GM18498 (cell line): ENCODE measurements at regions not wholly inside any gene's neighbourhood (a gene's known extent, or its start where the extent isn't known, plus 50 kb on each side); places are given as distances from the start of the nearest gene placed in this dataset.
"Not testable (repeated sequence)": the region's sequence is repeated elsewhere in the genome, so short reads cannot be mapped to it uniquely, and the experiment has no call there.

ENCODE experiments used
- ATAC-seq: cut with Tn5 transposase; IDR thresholded peaks from one replicate; pipeline ENCODE4 v1.9.1; 2021; ENCODE audit warnings: mild to moderate bottlenecking, moderate library complexity; ENCODE audit not compliant: unreplicated experiment

DNA sequence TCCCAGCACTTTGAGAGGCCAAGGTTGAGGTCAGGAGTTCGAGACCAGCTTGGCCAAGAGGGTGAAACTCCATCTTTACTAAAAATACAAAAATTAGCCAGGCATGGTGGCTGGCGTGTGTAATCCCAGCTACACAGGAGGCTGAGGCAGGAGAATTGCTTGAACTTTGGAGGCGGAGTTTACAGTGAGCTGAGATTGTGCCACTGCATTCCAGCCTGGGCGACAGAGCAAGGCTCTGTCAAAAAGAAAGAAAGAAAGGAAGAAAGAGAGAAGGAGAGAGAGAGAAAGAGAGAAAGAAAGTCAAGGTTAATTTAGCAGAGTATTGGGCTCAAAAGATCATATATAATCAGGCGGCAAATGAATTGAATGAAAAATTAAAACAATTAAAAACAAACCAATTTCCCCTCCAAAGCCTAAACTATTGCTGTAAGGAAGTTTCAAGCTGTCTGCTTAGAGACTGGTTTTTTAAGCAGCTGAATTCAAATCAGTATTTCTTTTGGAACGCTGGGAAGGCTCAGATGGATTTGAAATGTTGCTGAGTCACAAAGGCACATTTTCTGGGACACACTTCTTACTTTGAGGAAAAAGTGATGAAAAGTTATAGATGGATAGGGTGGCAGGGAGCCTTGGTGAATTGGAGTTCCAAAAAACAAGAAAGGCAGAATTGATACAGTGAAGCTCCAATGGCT is 81.3 kb upstream of the BHLHE40 start:
- ATAC-seq = no peak

DNA sequence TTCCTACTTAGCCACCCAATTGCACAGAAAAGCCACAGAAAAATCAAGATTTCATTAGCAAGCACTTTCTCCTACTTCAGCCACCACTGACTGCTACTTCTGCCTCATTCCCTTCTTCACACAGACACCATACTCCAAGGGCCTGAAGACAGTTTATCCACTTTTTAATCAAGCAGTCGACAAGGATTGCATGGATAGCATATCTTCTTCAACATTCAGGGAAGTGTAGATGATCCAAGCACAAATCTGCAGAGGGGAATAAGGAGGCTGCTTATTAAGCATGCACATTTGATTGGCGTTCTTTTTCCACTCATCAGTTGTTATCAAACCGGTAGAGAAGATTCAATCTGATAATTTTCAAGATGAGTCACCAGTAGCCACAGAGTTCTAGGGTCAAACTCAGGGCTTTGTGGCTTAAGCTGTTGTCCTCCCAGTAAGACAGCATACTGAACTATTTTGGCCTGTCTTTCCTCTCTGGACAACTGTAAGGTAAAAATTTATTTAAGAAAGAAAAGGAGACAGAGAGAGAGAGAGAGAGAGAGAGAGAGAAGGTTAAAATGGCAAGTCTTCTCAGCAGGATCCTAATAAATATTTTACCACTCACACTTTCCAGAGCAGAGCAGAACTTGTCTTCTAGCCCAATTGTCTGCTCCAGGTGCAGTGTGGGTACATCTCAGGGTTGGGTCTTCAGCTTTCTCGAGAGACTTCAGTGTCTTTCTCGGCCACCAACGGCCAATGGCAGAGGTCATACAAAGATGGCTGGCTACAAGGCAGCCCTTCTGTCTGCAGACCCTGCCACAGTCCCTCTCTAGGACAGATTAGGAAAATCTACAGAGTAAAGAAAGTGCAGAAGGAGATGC is 80.6 kb upstream of the BHLHE40 start:
- ATAC-seq = peak; percentile 98

DNA sequence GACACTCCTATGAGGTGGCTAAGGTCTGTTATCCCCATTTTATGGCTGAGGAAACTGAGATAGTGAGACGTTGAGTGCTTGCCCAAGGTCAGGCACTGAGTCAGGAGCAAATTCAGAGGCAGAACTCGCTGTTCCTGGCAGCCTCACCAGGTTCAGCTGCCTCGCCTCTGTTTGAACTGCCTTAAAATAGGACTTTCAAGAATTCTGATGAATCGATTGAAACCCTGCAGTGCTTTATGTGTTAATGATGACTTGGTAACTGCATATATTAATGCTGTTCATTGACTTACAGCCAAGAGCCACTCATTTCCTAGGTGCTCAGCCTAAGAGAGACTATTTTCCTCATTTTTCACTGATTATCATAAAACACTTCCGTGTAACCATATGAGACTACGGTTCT is 79.5 kb upstream of the BHLHE40 start:
- no peak for ATAC-seq

DNA sequence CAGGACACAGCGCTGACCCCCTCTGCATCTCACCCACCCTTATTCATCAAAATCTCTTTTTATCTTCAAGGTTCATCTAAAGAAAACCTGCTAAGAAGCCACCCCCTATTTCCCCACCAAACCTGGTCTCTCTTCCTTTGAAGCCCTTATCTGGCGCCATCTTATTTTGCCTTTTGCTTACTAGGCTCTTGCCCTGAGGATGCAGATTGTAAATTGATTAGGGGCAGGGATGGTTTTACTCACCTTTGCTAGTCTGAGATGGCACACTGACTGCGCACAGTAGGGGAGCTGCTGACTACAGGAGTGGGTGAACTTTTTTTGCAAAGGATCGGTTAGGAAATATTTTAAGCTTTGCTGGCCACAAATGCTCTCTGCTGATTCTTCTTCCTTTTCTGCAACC is 78.9 kb upstream of the BHLHE40 start:
- ATAC-seq = no peak

- no peak for ATAC-seq
These were observed 74.2 kb upstream of the BHLHE40 start for GRCh38 chr3:4904811-4905695.

GRCh38 chr3:4906107-4906621 is 73.1 kb upstream of the BHLHE40 start:
- ATAC-seq = no peak

DNA sequence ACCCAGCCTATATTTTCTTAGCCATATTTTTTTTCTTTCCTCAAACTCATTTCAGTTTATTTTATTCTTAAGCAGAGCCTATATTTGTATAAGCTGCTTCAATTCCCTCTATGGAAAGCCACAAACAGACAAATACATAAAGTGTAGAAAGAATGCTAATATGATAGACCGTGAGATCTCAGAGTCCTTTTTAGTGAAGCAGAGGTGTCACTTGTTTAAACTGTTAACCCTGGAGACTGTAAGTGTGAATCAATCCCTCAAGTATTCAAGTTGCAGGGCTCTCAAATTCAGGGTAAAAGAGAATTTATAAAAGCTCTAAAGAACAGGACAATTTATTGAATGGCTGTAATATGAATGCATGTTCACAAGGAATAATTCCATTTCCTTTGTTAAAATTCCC is 72.2 kb upstream of the BHLHE40 start:
- ATAC-seq = no peak

- ATAC-seq = peak; percentile 50
These were observed 71.4 kb upstream of the BHLHE40 start for GRCh38 chr3:4907643-4908432.

- no peak for ATAC-seq
These were observed 70.6 kb upstream of the BHLHE40 start for GRCh38 chr3:4908433-4909156.

DNA sequence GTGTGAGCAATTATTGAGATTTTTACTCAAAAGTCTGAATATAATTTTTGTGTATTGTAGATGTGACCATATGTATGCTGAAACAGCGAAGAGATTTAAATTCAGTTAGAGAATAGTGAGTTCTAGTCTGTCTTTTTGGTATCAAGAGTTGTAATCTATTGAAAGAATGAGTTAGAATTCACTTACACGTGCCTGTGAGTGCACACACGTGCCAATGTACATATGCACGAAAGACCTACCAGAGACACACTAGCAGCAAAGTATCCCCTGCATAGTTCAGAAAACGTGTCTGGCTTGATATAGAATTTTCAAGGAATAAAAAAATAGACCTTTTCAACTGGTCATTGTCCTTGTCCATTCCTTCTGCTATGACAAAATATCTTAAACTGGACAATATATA is 64.8 kb upstream of the BHLHE40 start:
- no peak for ATAC-seq

DNA sequence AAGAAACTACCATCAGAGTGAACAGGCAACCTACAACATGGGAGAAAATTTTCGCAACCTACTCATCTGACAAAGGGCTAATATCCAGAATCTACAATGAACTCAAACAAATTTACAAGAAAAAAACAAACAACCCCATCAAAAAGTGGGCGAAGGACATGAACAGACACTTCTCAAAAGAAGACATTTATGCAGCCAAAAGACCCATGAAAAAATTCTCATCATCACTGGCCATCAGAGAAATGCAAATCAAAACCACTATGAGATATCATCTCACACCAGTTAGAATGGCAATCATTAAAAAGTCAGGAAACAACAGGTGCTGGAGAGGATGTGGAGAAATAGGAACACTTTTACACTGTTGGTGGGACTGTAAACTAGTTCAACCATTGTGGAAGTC is 57.6 kb upstream of the BHLHE40 start:
- ATAC-seq = not testable (repeated sequence)

- ATAC-seq = no peak
These were observed 52.3 kb upstream of the BHLHE40 start for GRCh38 chr3:4926892-4927291.

GRCh38 chr3:4928277-4928789 is 50.9 kb upstream of the BHLHE40 start:
- no peak for ATAC-seq
